Fibroblast of mammary gland (primary cell): ENCODE measurements at regions not wholly inside any gene's neighbourhood (a gene's known extent, or its start where the extent isn't known, plus 50 kb on each side); places are given as distances from the start of the nearest gene placed in this dataset.

Experiments
- DNase-seq: peaks from one replicate; pipeline ENCODE4 v3.0.0-alpha.2; 2010; ENCODE audit warnings: low read depth
- H3K4me3 ChIP-seq: 2 replicates; pipeline ENCODE4 v1.5.1; 2011; ENCODE audit warnings: low read depth, mild to moderate bottlenecking, low read length, moderate library complexity; ENCODE audit not compliant: control insufficient read depth
- TF ChIP-seq, protein P1 (sequence below): conservative IDR thresholded peaks from 2 replicates; pipeline ENCODE4 v1.5.1; 2011; ENCODE audit warnings: low read depth, low read length, inconsistent platforms; ENCODE audit not compliant: control insufficient read depth, insufficient read depth

DNA sequence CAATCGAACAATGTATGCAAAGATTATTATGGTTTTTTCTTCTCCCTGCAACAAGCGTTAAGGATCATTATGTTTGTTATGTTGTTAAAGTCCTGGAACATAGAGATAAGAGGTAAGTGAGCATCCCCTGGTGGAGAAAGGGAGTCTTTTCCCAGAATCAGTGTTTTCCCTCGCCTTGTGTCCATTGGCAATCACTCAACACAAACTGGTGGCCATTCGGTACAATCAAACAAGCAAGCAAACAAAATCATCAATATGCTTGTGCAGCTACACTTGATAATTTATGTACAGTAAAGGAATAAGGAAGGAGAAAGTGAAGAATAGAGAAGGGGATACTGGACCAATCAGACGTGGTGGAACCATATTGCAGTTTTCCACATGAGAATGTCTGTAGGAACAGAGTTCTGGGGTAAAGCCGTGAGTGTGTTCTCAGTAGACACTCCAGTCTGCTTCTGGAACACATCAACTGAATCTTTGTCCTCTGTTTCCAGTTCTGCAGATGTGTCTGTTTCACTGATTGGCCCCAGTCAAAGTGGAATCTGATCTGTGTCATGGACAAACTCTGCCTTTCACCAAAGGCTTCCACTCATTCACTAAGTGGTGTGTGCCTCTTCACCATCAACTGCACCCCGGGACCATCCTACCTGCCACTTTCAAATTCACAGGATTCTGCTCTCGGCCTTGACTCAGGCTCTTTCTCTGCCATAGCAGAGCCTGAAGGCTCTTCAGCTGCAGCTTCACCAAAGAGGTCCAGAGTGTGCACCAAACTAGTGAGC lies 169.5 kb downstream of the AHSP start:
- TF ChIP-seq, protein P1, sequence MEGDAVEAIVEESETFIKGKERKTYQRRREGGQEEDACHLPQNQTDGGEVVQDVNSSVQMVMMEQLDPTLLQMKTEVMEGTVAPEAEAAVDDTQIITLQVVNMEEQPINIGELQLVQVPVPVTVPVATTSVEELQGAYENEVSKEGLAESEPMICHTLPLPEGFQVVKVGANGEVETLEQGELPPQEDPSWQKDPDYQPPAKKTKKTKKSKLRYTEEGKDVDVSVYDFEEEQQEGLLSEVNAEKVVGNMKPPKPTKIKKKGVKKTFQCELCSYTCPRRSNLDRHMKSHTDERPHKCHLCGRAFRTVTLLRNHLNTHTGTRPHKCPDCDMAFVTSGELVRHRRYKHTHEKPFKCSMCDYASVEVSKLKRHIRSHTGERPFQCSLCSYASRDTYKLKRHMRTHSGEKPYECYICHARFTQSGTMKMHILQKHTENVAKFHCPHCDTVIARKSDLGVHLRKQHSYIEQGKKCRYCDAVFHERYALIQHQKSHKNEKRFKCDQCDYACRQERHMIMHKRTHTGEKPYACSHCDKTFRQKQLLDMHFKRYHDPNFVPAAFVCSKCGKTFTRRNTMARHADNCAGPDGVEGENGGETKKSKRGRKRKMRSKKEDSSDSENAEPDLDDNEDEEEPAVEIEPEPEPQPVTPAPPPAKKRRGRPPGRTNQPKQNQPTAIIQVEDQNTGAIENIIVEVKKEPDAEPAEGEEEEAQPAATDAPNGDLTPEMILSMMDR, result peak; percentile 77
- H3K4me3 ChIP-seq, result no peak overlapping the region
- peak; percentile 57 for DNase-seq

DNA sequence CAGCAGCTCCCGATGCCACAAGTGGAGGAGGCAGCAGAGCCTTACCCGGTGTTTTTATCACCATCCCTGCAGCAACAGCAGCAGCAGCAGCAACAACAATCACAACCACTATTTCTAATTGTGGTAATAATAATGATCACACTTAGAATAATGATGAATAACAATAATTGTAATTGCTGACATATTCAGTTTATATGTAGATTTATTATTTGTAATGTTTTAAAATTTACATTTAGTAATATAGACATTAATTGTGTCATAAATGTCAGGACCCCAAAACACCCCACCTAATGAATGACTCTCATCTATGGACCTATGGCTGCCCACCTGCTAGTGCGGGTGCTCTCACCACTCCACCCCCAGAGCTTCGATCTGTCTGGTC lies 170.0 kb downstream of the AHSP start:
- DNase-seq, result no peak
- no peak overlapping the region for H3K4me3 ChIP-seq
- TF ChIP-seq, protein P1, result no peak

DNA sequence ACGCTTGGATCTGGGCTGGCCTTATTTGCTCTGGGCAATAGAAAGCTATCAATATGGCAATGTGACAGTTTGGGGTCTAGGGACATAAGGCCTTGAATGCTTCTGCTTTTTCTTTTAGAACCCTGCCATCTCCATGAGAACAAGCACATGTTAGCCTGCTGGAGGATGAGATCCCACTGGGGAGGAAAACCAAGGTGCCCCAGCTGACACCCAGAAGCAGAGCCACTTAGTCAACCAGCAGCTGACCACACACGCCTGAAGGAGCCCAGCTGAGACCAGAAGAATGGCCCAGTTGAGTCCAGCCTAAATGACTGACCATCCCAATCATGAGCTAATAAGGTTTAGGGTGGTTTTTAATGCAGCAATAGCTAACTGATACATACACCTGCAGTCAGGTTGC lies 171.2 kb downstream of the AHSP start:
- no peak overlapping the region for H3K4me3 ChIP-seq
- TF ChIP-seq, protein P1, result no peak
- no peak for DNase-seq

DNA sequence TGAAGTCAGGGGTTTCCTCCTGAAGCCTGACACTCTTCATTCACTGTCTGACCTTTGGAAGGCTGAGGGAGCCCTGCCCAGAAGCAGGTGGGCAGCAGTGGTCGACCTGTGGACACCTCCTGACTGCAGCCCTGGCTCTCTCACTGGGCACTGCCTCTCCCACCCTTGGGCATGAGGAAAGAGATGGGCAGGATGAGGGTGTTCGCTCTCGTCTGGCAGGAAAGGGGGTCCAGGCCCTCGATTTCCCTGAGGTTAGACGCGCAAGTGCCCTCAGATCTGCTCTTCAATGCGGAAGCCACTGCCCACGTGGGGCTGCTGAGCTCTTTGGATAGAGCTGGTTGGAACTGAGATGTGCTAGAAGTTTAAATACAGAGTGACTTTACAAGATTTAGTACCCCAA lies 171.9 kb downstream of the AHSP start:
- TF ChIP-seq, protein P1, result no peak
- no peak for DNase-seq
- no peak overlapping the region for H3K4me3 ChIP-seq

DNA sequence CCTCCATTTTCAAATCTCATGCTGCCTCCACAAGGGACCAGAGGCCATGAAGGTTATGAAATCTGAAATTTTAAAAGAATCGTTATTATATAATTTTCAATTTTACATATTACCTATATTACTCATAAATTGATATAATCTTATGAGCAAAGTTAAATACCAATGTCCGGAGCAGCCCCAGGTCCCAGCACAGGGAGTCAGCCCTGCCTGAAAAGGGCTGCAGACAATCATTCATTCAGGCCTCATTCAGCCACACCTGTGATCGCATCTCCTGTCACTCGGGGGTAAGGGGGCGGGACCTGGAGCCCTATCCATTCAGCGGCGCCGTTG lies 172.5 kb downstream of the AHSP start:
- DNase-seq, result no peak
- H3K4me3 ChIP-seq, result peak overlapping the region; percentile 78
- TF ChIP-seq, protein P1, result no peak

DNA sequence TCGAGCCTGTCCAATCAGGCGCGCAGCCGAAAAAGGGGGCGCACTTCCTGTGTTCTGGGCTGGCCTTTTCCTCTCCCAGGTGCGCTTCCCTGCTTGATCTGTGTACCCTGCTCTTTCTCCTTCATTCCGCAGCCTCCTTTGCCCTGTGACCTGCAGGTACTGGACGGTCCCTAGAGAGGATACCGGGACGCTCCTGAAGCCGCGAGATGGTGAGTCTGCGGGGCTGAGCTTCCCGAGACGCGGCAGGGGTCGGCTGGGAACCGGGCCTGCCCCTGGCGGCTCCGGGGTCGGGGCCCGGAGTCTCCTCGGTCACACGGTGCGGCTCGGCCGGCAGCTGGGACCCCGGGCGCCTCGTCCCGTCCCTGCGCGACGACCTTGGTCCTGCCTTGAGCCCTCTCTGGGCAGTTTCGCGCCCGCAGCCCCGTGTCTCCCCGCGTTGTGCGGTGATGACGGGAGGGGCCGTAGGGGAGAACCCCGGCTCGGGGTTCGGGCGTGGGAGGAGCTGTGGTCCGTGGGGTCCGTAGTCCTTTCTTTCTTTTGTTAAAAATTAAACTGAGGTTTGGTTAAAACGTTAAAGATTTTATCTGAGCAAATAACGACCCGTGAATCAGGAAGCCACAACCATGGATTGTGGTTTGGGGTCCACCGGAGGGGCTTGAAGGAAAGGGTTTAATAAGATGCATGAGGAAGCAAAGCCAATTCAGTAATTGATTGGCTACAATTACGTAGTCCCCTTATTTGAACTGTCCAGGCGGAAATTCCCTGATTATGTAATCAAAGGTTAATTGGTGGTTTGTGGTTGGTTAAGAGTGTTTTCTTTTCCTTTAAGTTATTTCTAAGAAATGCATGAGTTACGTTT lies 172.8 kb upstream of the ZNF267 start:
- peak overlapping the region; percentile 78 for H3K4me3 ChIP-seq
- peak; percentile 42 for DNase-seq
- TF ChIP-seq, protein P1, result no peak
